GM21529 (cell line): ENCODE measurements at regions not wholly inside any gene's neighbourhood (a gene's known extent, or its start where the extent isn't known, plus 50 kb on each side); places are given as distances from the start of the nearest gene placed in this dataset.

Experiments
- ATAC-seq: cut with Tn5 transposase; IDR thresholded peaks from one replicate; pipeline ENCODE4 v1.9.1; 2021; ENCODE audit not compliant: unreplicated experiment

DNA sequence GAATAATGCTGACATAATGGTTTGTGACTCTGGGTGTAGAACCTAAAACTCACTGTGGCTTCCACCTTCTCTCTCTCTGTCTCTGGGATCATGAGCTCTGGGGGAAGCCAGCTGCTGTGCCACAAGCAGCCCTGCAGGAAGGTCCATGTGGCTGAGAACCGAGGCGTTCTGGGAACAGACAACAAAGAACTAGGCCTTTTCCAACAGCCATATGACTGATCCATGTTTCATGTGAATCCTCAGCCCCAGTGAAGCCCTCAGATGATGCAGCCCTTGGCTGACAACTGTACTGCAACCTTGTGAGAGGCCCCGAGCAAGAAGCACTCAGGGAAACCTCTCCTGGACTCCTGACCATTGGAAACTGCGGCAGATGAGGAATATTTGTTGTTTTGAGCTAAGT, 56.6 kb downstream of the HLA-G start:
- ATAC-seq: no peak

DNA sequence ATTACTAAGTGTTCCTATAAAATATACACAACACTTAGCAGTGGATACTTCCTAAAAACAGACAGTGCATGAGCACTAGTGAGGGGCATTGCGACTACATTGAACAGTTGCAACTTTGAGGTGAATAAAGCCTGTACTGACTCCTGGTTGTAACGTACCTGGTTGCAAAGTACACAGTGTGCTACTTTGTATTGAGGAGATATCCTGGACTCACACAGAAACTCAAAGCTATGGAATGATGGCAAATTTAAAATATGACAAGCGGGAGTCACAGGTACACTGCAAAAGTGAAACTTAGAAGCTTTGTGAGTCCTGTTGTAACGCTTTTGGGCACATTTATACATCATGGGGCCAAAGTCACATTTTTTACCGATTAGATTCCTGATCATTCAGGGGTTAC, 55.6 kb upstream of the HLA-A start:
- no peak for ATAC-seq

DNA sequence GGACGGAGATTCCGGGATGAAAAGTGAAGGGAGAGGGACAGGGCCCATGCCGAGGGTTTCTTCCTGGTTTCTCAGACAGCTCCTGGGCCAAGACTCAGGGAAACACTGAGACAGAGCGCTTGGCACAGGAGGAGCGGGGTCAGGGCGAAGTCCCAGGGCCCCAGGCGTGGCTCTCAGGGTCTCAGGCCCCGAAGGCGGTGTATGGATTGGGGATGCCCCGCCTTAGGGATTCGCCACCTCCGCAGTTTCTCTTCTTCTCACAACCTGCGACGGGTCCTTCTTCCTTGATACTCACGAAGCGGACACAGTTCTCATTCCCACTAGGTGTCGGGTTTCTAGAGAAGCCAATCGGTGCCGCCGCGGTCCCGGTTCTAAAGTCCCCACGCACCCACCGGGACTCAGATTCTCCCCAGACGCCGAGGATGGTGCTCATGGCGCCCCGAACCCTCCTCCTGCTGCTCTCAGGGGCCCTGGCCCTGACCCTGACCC, 55.0 kb upstream of the HLA-A start:
- ATAC-seq: peak; percentile 41

DNA sequence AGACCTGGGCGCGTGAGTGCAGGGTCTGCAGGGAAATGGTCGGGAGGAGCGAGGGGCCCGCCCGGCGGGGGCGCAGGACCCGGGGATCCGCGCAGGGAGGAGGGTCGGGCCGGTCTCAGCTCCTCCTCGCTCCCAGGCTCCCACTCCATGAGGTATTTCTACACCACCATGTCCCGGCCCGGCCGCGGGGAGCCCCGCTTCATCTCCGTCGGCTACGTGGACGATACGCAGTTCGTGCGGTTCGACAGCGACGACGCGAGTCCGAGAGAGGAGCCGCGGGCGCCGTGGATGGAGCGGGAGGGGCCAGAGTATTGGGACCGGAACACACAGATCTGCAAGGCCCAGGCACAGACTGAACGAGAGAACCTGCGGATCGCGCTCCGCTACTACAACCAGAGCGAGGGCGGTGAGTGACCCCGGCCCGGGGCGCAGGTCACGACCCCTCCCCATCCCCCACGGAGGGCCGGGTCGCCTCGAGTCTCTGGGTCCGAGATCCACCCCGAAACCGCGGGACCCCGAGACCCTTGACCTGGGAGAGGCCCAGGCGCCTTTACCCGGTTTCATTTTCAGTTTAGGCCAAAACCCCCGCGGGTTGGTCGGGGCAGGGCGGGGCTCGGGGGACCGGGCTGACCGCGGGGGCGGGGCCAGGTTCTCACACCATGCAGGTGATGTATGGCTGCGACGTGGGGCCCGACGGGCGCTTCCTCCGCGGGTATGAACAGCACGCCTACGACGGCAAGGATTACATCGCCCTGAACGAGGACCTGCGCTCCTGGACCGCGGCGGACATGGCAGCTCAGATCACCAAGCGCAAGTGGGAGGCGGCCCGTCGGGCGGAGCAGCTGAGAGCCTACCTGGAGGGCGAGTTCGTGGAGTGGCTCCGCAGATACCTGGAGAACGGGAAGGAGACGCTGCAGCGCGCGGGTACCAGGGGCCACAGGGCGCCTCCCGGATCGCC, 54.2 kb upstream of the HLA-A start:
- ATAC-seq: peak; percentile 67
